ENCODE measurements at regions not wholly inside any gene's neighbourhood (a gene's known extent, or its start where the extent isn't known, plus 50 kb on each side); places are given as distances from the start of the nearest gene placed in this dataset.

DNA sequence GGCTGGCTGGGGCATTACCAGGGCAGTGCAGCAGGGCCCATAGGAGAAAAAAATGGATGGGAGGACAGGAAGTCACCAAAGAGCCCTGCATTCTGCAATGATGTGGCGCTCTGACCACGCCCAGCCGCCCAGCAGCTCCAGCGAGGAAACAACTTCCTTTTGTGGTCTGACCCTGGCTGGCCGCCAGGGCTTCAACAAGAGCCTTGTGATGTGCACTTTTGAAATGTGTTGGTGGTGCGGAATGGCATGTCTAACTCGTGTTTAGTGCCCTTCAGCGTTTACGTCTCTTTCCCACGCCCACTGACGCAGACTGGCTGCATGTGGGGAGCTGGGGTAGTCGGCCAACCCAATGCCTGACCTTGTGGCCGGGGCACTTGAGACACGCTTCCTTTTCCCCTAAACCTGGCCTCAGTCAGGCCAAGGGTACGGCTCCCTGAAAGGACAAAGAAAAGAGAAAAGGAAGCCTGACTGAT, 81.9 kb upstream of the CTNNB1 start (continued):
- TF ChIP-seq CHD1 (IDR thresholded peaks at IDR 0.05; ENCODE audit: low read length) (no peak), SREBF1 (IDR thresholded peaks at IDR 0.05; ENCODE audit: borderline replicate concordance, low read depth, low read length) (no peak), ZBTB7A (IDR thresholded peaks at IDR 0.05; ENCODE audit: borderline replicate concordance, control insufficient read depth, low read depth, low read length) (no peak), CTBP1 (IDR thresholded peaks at IDR 0.05; ENCODE audit: borderline replicate concordance) (peak; percentile 84), BDP1 (IDR thresholded peaks at IDR 0.05; ENCODE audit: insufficient read depth, insufficient read length) (no peak), BCOR (IDR thresholded peaks at IDR 0.05) (peak; percentile 39), FOXM1 (IDR thresholded peaks at IDR 0.05; ENCODE audit: low read depth) (no peak), FOXM1 (CRISPR knock-in tag; IDR thresholded peaks at IDR 0.05; ENCODE audit: low read depth) (0 out of 2 replicates have a peak, but pooled peaks have one; percentile 47), POLR2G (IDR thresholded peaks at IDR 0.05; ENCODE audit: low read depth, low read length) (peak; percentile 45), ZSCAN32 (CRISPR knock-in tag; IDR thresholded peaks at IDR 0.05) (0 out of 2 replicates have a peak, but pooled peaks have one; percentile 48), CBX5 (IDR thresholded peaks at IDR 0.05; ENCODE audit: borderline replicate concordance, low read depth) (peak; percentile 59; the same call in 1 of the 2 replicates), CXXC5 (CRISPR knock-in tag; IDR thresholded peaks at IDR 0.05) (peak; percentile 32; the same call in 1 of the 2 replicates), CREB1 (IDR thresholded peaks at IDR 0.05) (peak; percentile 10; the same call in 1 of the 2 replicates), CREB1 (CRISPR knock-in tag; IDR thresholded peaks at IDR 0.05) (peak; percentile 51; the same call in 1 of the 2 replicates), SMAD4 (CRISPR knock-in tag; conservative IDR thresholded peaks at IDR 0.05) (peak; percentile 58; the same call in 1 of the 2 replicates), EWSR1 (IDR thresholded peaks at IDR 0.05; ENCODE audit: borderline replicate concordance, low read depth, partially characterized antibody) (no peak), EHMT2 (IDR thresholded peaks at IDR 0.05) (peak; percentile 76; the same call in 1 of the 2 replicates), NFE2 (IDR thresholded peaks at IDR 0.05; ENCODE audit: low read depth) (peak; percentile 53), ETV1 (tag; conservative IDR thresholded peaks at IDR 0.05; ENCODE audit: low read depth) (peak; percentile 69; the same call in 1 of the 2 replicates), BCL6 (CRISPR knock-in tag; IDR thresholded peaks at IDR 0.05) (no peak)
- TF ChIP-seq, protein P1, sequence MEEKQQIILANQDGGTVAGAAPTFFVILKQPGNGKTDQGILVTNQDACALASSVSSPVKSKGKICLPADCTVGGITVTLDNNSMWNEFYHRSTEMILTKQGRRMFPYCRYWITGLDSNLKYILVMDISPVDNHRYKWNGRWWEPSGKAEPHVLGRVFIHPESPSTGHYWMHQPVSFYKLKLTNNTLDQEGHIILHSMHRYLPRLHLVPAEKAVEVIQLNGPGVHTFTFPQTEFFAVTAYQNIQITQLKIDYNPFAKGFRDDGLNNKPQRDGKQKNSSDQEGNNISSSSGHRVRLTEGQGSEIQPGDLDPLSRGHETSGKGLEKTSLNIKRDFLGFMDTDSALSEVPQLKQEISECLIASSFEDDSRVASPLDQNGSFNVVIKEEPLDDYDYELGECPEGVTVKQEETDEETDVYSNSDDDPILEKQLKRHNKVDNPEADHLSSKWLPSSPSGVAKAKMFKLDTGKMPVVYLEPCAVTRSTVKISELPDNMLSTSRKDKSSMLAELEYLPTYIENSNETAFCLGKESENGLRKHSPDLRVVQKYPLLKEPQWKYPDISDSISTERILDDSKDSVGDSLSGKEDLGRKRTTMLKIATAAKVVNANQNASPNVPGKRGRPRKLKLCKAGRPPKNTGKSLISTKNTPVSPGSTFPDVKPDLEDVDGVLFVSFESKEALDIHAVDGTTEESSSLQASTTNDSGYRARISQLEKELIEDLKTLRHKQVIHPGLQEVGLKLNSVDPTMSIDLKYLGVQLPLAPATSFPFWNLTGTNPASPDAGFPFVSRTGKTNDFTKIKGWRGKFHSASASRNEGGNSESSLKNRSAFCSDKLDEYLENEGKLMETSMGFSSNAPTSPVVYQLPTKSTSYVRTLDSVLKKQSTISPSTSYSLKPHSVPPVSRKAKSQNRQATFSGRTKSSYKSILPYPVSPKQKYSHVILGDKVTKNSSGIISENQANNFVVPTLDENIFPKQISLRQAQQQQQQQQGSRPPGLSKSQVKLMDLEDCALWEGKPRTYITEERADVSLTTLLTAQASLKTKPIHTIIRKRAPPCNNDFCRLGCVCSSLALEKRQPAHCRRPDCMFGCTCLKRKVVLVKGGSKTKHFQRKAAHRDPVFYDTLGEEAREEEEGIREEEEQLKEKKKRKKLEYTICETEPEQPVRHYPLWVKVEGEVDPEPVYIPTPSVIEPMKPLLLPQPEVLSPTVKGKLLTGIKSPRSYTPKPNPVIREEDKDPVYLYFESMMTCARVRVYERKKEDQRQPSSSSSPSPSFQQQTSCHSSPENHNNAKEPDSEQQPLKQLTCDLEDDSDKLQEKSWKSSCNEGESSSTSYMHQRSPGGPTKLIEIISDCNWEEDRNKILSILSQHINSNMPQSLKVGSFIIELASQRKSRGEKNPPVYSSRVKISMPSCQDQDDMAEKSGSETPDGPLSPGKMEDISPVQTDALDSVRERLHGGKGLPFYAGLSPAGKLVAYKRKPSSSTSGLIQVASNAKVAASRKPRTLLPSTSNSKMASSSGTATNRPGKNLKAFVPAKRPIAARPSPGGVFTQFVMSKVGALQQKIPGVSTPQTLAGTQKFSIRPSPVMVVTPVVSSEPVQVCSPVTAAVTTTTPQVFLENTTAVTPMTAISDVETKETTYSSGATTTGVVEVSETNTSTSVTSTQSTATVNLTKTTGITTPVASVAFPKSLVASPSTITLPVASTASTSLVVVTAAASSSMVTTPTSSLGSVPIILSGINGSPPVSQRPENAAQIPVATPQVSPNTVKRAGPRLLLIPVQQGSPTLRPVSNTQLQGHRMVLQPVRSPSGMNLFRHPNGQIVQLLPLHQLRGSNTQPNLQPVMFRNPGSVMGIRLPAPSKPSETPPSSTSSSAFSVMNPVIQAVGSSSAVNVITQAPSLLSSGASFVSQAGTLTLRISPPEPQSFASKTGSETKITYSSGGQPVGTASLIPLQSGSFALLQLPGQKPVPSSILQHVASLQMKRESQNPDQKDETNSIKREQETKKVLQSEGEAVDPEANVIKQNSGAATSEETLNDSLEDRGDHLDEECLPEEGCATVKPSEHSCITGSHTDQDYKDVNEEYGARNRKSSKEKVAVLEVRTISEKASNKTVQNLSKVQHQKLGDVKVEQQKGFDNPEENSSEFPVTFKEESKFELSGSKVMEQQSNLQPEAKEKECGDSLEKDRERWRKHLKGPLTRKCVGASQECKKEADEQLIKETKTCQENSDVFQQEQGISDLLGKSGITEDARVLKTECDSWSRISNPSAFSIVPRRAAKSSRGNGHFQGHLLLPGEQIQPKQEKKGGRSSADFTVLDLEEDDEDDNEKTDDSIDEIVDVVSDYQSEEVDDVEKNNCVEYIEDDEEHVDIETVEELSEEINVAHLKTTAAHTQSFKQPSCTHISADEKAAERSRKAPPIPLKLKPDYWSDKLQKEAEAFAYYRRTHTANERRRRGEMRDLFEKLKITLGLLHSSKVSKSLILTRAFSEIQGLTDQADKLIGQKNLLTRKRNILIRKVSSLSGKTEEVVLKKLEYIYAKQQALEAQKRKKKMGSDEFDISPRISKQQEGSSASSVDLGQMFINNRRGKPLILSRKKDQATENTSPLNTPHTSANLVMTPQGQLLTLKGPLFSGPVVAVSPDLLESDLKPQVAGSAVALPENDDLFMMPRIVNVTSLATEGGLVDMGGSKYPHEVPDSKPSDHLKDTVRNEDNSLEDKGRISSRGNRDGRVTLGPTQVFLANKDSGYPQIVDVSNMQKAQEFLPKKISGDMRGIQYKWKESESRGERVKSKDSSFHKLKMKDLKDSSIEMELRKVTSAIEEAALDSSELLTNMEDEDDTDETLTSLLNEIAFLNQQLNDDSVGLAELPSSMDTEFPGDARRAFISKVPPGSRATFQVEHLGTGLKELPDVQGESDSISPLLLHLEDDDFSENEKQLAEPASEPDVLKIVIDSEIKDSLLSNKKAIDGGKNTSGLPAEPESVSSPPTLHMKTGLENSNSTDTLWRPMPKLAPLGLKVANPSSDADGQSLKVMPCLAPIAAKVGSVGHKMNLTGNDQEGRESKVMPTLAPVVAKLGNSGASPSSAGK (IDR thresholded peaks at IDR 0.05), result peak; percentile 94
